ENCODE measurements at regions not wholly inside any gene's neighbourhood (a gene's known extent, or its start where the extent isn't known, plus 50 kb on each side); places are given as distances from the start of the nearest gene placed in this dataset.

DNA sequence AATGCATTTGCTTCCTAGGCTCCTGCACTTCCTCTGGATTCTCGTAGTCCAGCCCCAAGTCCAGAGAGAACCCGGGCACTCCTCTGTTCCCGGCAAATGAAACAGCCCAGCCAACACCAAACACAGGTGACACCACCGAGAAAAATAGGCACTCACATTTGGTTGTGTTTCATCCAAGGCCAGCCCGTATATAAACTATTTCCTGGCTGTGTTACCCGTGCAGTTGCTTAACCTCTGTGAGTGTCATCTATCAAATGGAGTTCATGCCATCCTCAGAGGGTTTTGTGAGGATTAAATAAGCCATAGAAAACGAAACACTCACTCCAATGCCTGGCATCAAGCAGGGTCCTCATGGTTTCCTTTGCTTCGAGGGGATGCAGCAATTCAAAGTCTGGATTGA lies 115.2 kb downstream of the BOD1 start:
- TF ChIP-seq, protein P1, sequence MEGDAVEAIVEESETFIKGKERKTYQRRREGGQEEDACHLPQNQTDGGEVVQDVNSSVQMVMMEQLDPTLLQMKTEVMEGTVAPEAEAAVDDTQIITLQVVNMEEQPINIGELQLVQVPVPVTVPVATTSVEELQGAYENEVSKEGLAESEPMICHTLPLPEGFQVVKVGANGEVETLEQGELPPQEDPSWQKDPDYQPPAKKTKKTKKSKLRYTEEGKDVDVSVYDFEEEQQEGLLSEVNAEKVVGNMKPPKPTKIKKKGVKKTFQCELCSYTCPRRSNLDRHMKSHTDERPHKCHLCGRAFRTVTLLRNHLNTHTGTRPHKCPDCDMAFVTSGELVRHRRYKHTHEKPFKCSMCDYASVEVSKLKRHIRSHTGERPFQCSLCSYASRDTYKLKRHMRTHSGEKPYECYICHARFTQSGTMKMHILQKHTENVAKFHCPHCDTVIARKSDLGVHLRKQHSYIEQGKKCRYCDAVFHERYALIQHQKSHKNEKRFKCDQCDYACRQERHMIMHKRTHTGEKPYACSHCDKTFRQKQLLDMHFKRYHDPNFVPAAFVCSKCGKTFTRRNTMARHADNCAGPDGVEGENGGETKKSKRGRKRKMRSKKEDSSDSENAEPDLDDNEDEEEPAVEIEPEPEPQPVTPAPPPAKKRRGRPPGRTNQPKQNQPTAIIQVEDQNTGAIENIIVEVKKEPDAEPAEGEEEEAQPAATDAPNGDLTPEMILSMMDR (IDR thresholded peaks at IDR 0.05) = no peak
- DNase-seq (ENCODE audit: low spot score) = no peak
- Histone ChIP-seq H3K4me3 (no peak overlapping the region), H3K27ac (no peak overlapping the region)

DNA sequence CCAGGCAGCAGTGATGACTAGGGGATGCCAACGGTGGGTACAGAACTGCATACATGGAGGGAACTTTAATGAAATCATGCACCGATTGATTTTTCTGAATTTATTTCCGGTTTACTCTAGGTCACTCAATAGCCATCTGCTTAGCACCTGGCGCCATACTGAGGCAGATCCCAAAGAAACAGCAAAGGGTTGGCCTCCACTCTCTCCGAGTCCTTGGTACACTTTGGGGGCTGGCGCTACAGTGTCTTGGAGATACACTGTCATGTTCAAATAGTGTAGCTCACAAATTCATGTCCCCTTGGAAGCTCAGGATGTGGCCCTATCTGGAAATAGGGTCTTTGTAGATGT lies 116.3 kb downstream of the BOD1 start:
- Histone ChIP-seq H3K4me3 (no peak overlapping the region), H3K27ac (peak overlapping the region in 1 of 2 donors; percentile 88)
- DNase-seq (ENCODE audit: low spot score) = no peak
- TF ChIP-seq, protein P1 (IDR thresholded peaks at IDR 0.05) = no peak

DNA sequence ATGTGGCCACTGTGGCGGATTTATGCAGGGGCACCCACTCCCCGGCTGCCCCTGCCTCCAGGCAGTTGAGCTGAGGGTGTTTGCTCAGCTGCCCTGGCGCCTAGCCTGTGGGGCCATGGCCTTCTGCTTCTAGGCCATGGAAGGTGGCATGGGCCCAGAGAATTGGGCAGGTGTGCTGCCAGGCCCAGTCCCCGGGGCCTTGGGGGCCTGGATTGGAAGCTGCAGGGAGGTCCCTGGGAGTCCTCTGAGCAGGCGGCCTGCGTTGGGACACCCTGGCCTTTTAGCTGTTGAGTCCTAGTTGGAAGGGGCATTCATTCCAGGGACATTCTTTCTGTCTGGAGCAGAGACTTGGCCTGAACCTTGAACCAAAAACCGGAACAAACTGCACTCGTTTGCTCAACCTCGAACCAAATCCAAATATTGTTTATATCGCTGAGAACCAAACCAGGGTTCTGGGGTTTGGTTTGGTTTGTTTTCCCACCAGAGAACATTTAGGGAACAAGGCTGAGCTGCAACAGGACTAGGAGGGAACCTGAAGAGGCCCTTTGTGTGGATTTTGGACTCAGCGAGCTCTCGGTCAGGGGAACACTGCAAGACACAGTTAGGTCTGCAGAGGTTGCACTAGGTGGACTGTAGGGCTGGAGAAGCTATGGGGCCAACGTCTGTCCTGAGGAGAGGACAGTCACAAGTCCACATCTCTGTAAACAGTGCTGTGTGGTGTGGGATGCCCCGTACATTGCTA lies 116.8 kb downstream of the BOD1 start:
- H3K27ac ChIP-seq = peak overlapping the region; percentile 64 to 88
- peak; percentile 82 for DNase-seq (ENCODE audit: low spot score)
- TF ChIP-seq, protein P1 (IDR thresholded peaks at IDR 0.05) = no peak
- H3K4me3 ChIP-seq = no peak overlapping the region

DNA sequence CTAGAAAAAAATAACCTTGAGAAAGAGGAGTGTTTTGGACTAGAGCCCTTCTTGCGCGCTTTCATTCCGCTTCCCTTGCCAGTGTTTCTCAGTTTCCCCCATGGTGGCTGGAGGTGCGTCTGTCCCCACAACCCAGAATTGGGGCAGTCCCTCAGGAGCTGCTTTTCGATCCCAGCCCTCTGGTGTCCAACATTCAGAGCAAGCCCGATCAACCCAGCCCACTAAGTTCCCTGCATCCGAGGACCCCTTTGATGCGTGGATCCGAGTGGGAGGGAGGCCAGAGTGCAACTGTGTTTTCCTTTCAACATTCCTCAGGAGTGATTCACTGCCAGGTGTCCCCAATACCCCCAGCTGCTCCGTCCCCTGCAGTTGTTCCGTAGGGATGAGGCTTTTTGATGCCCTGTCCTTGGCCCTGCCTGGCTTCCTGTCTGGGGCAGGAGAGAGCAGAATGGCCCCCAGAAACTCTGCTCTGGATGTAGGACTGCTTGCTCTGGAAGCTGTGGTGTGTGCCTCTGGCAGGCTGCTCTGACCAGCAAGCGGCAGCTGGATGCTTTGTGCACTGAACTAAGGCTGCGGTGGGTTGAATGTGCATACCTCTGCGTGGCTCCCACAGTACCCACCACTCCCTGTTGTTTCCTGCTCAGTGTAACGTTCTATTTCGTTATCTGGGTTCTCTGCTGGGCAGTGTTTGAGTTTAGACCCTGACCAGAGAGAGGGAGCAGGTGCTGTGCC lies 117.5 kb downstream of the BOD1 start:
- TF ChIP-seq, protein P1 (IDR thresholded peaks at IDR 0.05) = no peak
- no peak overlapping the region for H3K4me3 ChIP-seq
- H3K27ac ChIP-seq = peak overlapping the region; percentile 64 to 88
- no peak for DNase-seq (ENCODE audit: low spot score)

DNA sequence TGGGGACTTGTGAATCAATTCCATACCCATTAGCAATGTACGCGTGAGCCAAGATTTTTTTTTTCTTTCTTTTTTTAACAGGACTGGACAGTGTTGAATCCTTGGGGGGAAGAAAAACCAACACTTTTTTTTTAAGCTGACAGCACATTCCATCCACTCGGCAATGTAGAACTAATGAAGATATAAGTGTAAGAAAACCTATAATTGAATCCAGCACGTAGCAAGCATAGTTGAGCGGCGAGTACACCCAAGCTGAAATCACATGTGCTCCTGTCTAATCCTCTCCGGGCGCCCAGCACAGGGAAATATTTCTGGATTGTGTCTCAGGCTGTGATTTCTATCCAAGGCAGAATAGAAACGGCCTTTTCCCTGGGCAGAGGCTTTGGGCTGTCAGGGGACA lies 118.2 kb downstream of the BOD1 start:
- H3K4me3 ChIP-seq = no peak overlapping the region
- TF ChIP-seq, protein P1 (IDR thresholded peaks at IDR 0.05) = no peak
- DNase-seq (ENCODE audit: low spot score) = no peak
- peak overlapping the region in 1 of 2 donors; percentile 88 for H3K27ac ChIP-seq

DNA sequence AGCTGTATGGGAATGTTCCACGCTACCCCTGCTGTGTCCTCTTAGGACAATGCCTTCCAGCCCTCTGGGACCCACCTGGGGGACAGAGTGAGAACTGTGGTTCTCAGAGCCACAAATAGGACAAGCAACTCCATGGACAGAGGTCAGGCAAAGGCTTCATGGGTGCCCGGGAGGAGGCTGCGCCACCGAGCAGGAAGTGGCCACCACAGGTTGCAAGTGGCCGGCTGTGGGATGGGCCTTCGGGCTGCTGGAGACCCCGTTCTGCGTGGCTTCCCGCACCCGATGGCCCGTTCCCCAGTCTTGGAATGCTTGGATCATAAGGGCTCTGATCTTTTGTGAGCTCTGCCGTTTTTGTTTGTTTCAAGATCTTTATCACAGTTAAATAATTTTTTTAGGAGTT lies 118.8 kb downstream of the BOD1 start:
- H3K27ac ChIP-seq = peak overlapping the region in 1 of 2 donors; percentile 57

More for the DNA sequence above, 118.8 kb downstream of the BOD1 start:
- TF ChIP-seq, protein P1 (IDR thresholded peaks at IDR 0.05) = no peak
- no peak overlapping the region for H3K4me3 ChIP-seq
- DNase-seq (ENCODE audit: low spot score) = no peak
